ENCODE measurements at regions not wholly inside any gene's neighbourhood (a gene's known extent, or its start where the extent isn't known, plus 50 kb on each side); places are given as distances from the start of the nearest gene placed in this dataset.

GRCh38 chr4:60359746-60360367, 840.3 kb upstream of the ADGRL3 start:
- Histone ChIP-seq H3K9me3 (ENCODE audit: insufficient read depth, low read depth, low read length) (no peaks in the 10 kb centered on the region), H3K79me2 (ENCODE audit: insufficient read depth, low read length) (no peaks in the 10 kb centered on the region), H2AFZ (ENCODE audit: low read length) (no peak overlapping the region), H3K27me3 (ENCODE audit: insufficient read depth, low read length, poor library complexity, severe bottlenecking) (no peaks in the 10 kb centered on the region), H3K9ac (ENCODE audit: low read depth, low read length, poor library complexity, severe bottlenecking) (no peak overlapping the region), H3K4me2 (ENCODE audit: low read depth, low read length, poor library complexity, severe bottlenecking) (no peak overlapping the region), H3K4me3 (ENCODE audit: low read length, poor library complexity, severe bottlenecking) (no peak overlapping the region), H3K4me1 (ENCODE audit: insufficient read depth, low read length, poor library complexity, severe bottlenecking) (no peaks in the 10 kb centered on the region), H3F3A (ENCODE audit: low read depth) (no peaks in the 10 kb centered on the region), H3K36me3 (ENCODE audit: insufficient read depth, low read length) (no peaks in the 10 kb centered on the region), H3K9me2 (replicated peaks; ENCODE audit: low read depth, low read length) (no peaks in the 10 kb centered on the region), H4K20me1 (ENCODE audit: insufficient read depth, low read length, poor library complexity, severe bottlenecking) (no peaks in the 10 kb centered on the region)
- no peak for TF ChIP-seq EZH2phosphoT487 (IDR thresholded peaks at IDR 0.05; ENCODE audit: borderline replicate concordance)
- TF ChIP-seq, protein P1, sequence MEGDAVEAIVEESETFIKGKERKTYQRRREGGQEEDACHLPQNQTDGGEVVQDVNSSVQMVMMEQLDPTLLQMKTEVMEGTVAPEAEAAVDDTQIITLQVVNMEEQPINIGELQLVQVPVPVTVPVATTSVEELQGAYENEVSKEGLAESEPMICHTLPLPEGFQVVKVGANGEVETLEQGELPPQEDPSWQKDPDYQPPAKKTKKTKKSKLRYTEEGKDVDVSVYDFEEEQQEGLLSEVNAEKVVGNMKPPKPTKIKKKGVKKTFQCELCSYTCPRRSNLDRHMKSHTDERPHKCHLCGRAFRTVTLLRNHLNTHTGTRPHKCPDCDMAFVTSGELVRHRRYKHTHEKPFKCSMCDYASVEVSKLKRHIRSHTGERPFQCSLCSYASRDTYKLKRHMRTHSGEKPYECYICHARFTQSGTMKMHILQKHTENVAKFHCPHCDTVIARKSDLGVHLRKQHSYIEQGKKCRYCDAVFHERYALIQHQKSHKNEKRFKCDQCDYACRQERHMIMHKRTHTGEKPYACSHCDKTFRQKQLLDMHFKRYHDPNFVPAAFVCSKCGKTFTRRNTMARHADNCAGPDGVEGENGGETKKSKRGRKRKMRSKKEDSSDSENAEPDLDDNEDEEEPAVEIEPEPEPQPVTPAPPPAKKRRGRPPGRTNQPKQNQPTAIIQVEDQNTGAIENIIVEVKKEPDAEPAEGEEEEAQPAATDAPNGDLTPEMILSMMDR (conservative IDR thresholded peaks at IDR 0.05; ENCODE audit: low read length) = no peak

DNA sequence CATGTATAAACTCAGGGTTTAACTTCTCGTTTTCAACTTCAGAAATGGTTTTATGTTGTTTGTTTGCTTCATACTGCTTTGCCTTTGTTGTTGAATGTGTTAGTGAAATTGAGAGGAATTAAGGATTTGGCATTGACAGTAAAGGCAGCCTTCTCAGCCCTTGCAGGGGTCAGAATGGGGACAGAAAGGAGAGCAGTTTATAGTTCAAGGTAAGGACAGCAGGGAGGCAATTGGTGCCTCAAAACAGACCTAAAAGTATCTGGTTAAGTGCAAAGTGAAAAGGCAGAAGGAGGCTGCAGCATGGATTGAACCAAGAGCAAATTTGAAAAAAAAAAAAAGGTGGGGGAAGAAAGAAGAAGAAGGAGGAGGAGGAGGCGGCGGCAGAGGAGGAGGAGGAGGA, 835.0 kb upstream of the ADGRL3 start:
- no peak overlapping the region for H3K4me3 ChIP-seq (ENCODE audit: low read length, poor library complexity, severe bottlenecking)
- TF ChIP-seq, protein P1 (conservative IDR thresholded peaks at IDR 0.05; ENCODE audit: low read length) = no peak
- no peak for TF ChIP-seq EZH2phosphoT487 (IDR thresholded peaks at IDR 0.05; ENCODE audit: borderline replicate concordance)
- no peaks in the 10 kb centered on the region for H3K27me3 ChIP-seq (ENCODE audit: insufficient read depth, low read length, poor library complexity, severe bottlenecking)
- no peaks in the 10 kb centered on the region for H3K79me2 ChIP-seq (ENCODE audit: insufficient read depth, low read length)
- H3K36me3 ChIP-seq (ENCODE audit: insufficient read depth, low read length) = no peaks in the 10 kb centered on the region
- no peaks in the 10 kb centered on the region for H3K4me1 ChIP-seq (ENCODE audit: insufficient read depth, low read length, poor library complexity, severe bottlenecking)
- H3F3A ChIP-seq (ENCODE audit: low read depth) = no peaks in the 10 kb centered on the region
- no peaks in the 10 kb centered on the region for H3K9me2 ChIP-seq (replicated peaks; ENCODE audit: low read depth, low read length)
- H3K4me2 ChIP-seq (ENCODE audit: low read depth, low read length, poor library complexity, severe bottlenecking) = no peak overlapping the region
- H3K9ac ChIP-seq (ENCODE audit: low read depth, low read length, poor library complexity, severe bottlenecking) = no peak overlapping the region
- H2AFZ ChIP-seq (ENCODE audit: low read length) = no peak overlapping the region
- no peaks in the 10 kb centered on the region for H4K20me1 ChIP-seq (ENCODE audit: insufficient read depth, low read length, poor library complexity, severe bottlenecking)
- H3K9me3 ChIP-seq (ENCODE audit: insufficient read depth, low read depth, low read length) = no peaks in the 10 kb centered on the region

GRCh38 chr4:60366661-60367060, 833.5 kb upstream of the ADGRL3 start:
- TF ChIP-seq EZH2phosphoT487 (IDR thresholded peaks at IDR 0.05; ENCODE audit: borderline replicate concordance) = no peak
- TF ChIP-seq, protein P1 (conservative IDR thresholded peaks at IDR 0.05; ENCODE audit: low read length) = no peak
- Histone ChIP-seq H2AFZ (ENCODE audit: low read length) (no peak overlapping the region), H4K20me1 (ENCODE audit: insufficient read depth, low read length, poor library complexity, severe bottlenecking) (no peaks in the 10 kb centered on the region), H3K79me2 (ENCODE audit: insufficient read depth, low read length) (no peaks in the 10 kb centered on the region), H3K4me3 (ENCODE audit: low read length, poor library complexity, severe bottlenecking) (no peak overlapping the region), H3K4me2 (ENCODE audit: low read depth, low read length, poor library complexity, severe bottlenecking) (no peak overlapping the region), H3K9me3 (ENCODE audit: insufficient read depth, low read depth, low read length) (no peaks in the 10 kb centered on the region), H3F3A (ENCODE audit: low read depth) (no peaks in the 10 kb centered on the region), H3K27me3 (ENCODE audit: insufficient read depth, low read length, poor library complexity, severe bottlenecking) (no peaks in the 10 kb centered on the region), H3K9me2 (replicated peaks; ENCODE audit: low read depth, low read length) (no peaks in the 10 kb centered on the region), H3K36me3 (ENCODE audit: insufficient read depth, low read length) (no peaks in the 10 kb centered on the region), H3K4me1 (ENCODE audit: insufficient read depth, low read length, poor library complexity, severe bottlenecking) (no peaks in the 10 kb centered on the region), H3K9ac (ENCODE audit: low read depth, low read length, poor library complexity, severe bottlenecking) (no peak overlapping the region)
